GM12892 (cell line): ENCODE measurements at regions not wholly inside any gene's neighbourhood (a gene's known extent, or its start where the extent isn't known, plus 50 kb on each side); places are given as distances from the start of the nearest gene placed in this dataset.

Source experiments
- POLR2A ChIP-seq: IDR thresholded peaks from 2 replicates; pipeline ENCODE4 v1.6.1; 2011; ENCODE audit warnings: low read depth, low read length, control low read depth
- POLR2AphosphoS5 ChIP-seq: IDR thresholded peaks from 2 replicates; pipeline ENCODE4 v1.6.1; 2011; ENCODE audit warnings: low read depth, low read length, control low read depth

DNA sequence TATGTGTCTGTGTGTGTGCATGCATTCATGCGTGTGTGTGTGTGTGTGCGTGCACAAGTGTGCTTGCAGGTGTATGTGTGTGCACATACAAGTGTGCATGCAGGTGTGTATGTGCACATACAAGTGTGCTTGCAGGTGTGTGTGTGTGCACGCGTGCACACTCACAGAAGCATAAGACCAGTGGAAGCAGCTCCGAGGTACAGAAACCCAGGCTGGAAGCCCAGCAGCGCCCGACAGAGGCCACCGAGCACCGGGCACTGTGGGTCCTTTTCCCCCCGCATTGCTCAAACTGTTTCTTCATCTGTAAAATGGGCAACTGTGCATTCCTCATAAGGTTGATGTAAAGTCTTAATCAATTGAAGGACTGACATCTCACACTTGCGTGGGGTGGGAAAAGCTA, 243.3 kb upstream of the TCERG1L start:
- TF ChIP-seq POLR2AphosphoS5 (no peak), POLR2A (no peak)
